ENCODE measurements at regions not wholly inside any gene's neighbourhood (a gene's known extent, or its start where the extent isn't known, plus 50 kb on each side); places are given as distances from the start of the nearest gene placed in this dataset.

- CTCF ChIA-PET, result no interaction called here
- no peaks in the 10 kb centered on the region for H3K36me3 ChIP-seq (ENCODE audit: control insufficient read depth in 2 of 3, insufficient read depth in 3 of 3, low read length in 3 of 3)
Measured at GRCh38 chr11:70568035-70568813, 169.9 kb downstream of the CTTN start.

GRCh38 chr11:70568814-70569617 is 170.7 kb downstream of the CTTN start:
- H3K4me1 Mint-ChIP-seq, result peaks cover 0 to 9% (median 5%) of the 10 kb centered on the region in 7 donors
- H3K4me1 ChIP-seq (ENCODE audit: control insufficient read depth in 2 of 2, insufficient read depth in 2 of 2, low read length in 2 of 2), result no peaks in the 10 kb centered on the region
- no peak for DNase-seq
- H3K27me3 Mint-ChIP-seq, result peaks cover 13 to 72% (median 37%) of the 10 kb centered on the region in 5 donors
- no peaks in the 10 kb centered on the region for H3K36me3 ChIP-seq (ENCODE audit: control insufficient read depth in 2 of 3, insufficient read depth in 3 of 3, low read length in 3 of 3)
- intact Hi-C loops (cut with micrococcal nuclease), result no loop called here
- H3K9me3 Mint-ChIP-seq, result peaks cover 0 to 2% (median 0%) of the 10 kb centered on the region in 11 donors
- ChIA-PET CTCF (no interaction called here), POLR2A (no interaction called here)
- H3K4me3 ChIP-seq (ENCODE audit: low read length), result no peak overlapping the region
- no peaks in the 10 kb centered on the region for H3K36me3 Mint-ChIP-seq
- no peak overlapping the region for H3K4me3 Mint-ChIP-seq
- no peaks in the 10 kb centered on the region for H3K9me3 ChIP-seq (ENCODE audit: control insufficient read depth in 2 of 3, low read length in 3 of 3)
- no peak overlapping the region for H3K27ac Mint-ChIP-seq
- no peak for ATAC-seq
- H3K27ac ChIP-seq (ENCODE audit: low read depth, low read length), result no peak overlapping the region
- no peaks in the 10 kb centered on the region for H3K27me3 ChIP-seq (ENCODE audit: control insufficient read depth in 2 of 2, insufficient read depth in 2 of 2, low read length in 2 of 2)

More at GRCh38 chr11:70568035-70568813, 169.9 kb downstream of the CTTN start:
- POLR2A ChIA-PET, result no interaction called here
- H3K9me3 ChIP-seq (ENCODE audit: control insufficient read depth in 2 of 3, low read length in 3 of 3), result no peaks in the 10 kb centered on the region
- ATAC-seq (no peak), DNase-seq (no peak)
- no peak overlapping the region for H3K27ac ChIP-seq (ENCODE audit: low read depth, low read length)
- H3K27me3 Mint-ChIP-seq, result peaks cover 13 to 75% (median 40%) of the 10 kb centered on the region in 5 donors
- peak overlapping the region in 1 of 9 donors; percentile 26 for H3K27ac Mint-ChIP-seq
- peaks cover 0 to 9% (median 5%) of the 10 kb centered on the region in 7 donors for H3K4me1 Mint-ChIP-seq
- intact Hi-C loops (cut with micrococcal nuclease), result no loop called here
- no peaks in the 10 kb centered on the region for H3K27me3 ChIP-seq (ENCODE audit: control insufficient read depth in 2 of 2, insufficient read depth in 2 of 2, low read length in 2 of 2)
- H3K4me1 ChIP-seq (ENCODE audit: control insufficient read depth in 2 of 2, insufficient read depth in 2 of 2, low read length in 2 of 2), result no peaks in the 10 kb centered on the region
- no peaks in the 10 kb centered on the region for H3K36me3 Mint-ChIP-seq
- H3K4me3 Mint-ChIP-seq, result peak overlapping the region in 3 of 10 donors; percentile 6 to 61 (median 30)
- peaks cover 0 to 4% (median 0%) of the 10 kb centered on the region in 11 donors for H3K9me3 Mint-ChIP-seq
- no peak overlapping the region for H3K4me3 ChIP-seq (ENCODE audit: low read length)

- no peak overlapping the region for H3K4me3 ChIP-seq (ENCODE audit: low read length)
Measured at GRCh38 chr11:70569618-70569890, 171.2 kb downstream of the CTTN start.

GRCh38 chr11:70569996-70570692 is 171.8 kb downstream of the CTTN start:
- H3K4me1 Mint-ChIP-seq, result peaks cover 0 to 9% (median 5%) of the 10 kb centered on the region in 7 donors
- H3K9me3 Mint-ChIP-seq, result peaks cover 0 to 3% (median 0%) of the 10 kb centered on the region in 11 donors
- Histone ChIP-seq H3K4me3 (ENCODE audit: low read length) (no peak overlapping the region), H3K27me3 (ENCODE audit: control insufficient read depth in 2 of 2, insufficient read depth in 2 of 2, low read length in 2 of 2) (no peaks in the 10 kb centered on the region), H3K9me3 (ENCODE audit: control insufficient read depth in 2 of 3, low read length in 3 of 3) (no peaks in the 10 kb centered on the region), H3K4me1 (ENCODE audit: control insufficient read depth in 2 of 2, insufficient read depth in 2 of 2, low read length in 2 of 2) (no peaks in the 10 kb centered on the region), H3K27ac (ENCODE audit: low read depth, low read length) (no peak overlapping the region), H3K36me3 (ENCODE audit: control insufficient read depth in 2 of 3, insufficient read depth in 3 of 3, low read length in 3 of 3) (no peaks in the 10 kb centered on the region)
- CTCF ChIA-PET, result no interaction called here
- no peak overlapping the region for H3K4me3 Mint-ChIP-seq
- POLR2A ChIA-PET, result no interaction called here
- H3K36me3 Mint-ChIP-seq, result no peaks in the 10 kb centered on the region
- intact Hi-C loops (cut with micrococcal nuclease), result no loop called here
- H3K27me3 Mint-ChIP-seq, result peaks cover 13 to 70% (median 34%) of the 10 kb centered on the region in 5 donors
- H3K27ac Mint-ChIP-seq, result no peak overlapping the region
- no peak for ATAC-seq
- no peak for DNase-seq

More at GRCh38 chr11:70569618-70569890, 171.2 kb downstream of the CTTN start:
- no peak for ATAC-seq
- no peak overlapping the region for H3K27ac ChIP-seq (ENCODE audit: low read depth, low read length)
- H3K4me3 Mint-ChIP-seq, result no peak overlapping the region
- intact Hi-C loops (cut with micrococcal nuclease), result no loop called here
- no peaks in the 10 kb centered on the region for H3K4me1 ChIP-seq (ENCODE audit: control insufficient read depth in 2 of 2, insufficient read depth in 2 of 2, low read length in 2 of 2)
- no peaks in the 10 kb centered on the region for H3K36me3 ChIP-seq (ENCODE audit: control insufficient read depth in 2 of 3, insufficient read depth in 3 of 3, low read length in 3 of 3)
- peaks cover 0 to 9% (median 5%) of the 10 kb centered on the region in 7 donors for H3K4me1 Mint-ChIP-seq
- H3K27me3 Mint-ChIP-seq, result peaks cover 13 to 72% (median 35%) of the 10 kb centered on the region in 5 donors
- no peaks in the 10 kb centered on the region for H3K9me3 ChIP-seq (ENCODE audit: control insufficient read depth in 2 of 3, low read length in 3 of 3)
- ChIA-PET CTCF (no interaction called here), POLR2A (no interaction called here)
- H3K9me3 Mint-ChIP-seq, result peaks cover 0 to 2% (median 0%) of the 10 kb centered on the region in 11 donors
- H3K27me3 ChIP-seq (ENCODE audit: control insufficient read depth in 2 of 2, insufficient read depth in 2 of 2, low read length in 2 of 2), result no peaks in the 10 kb centered on the region
- H3K27ac Mint-ChIP-seq, result peak overlapping the region in 1 of 9 donors; percentile 88
- DNase-seq, result no peak
- no peaks in the 10 kb centered on the region for H3K36me3 Mint-ChIP-seq

DNA sequence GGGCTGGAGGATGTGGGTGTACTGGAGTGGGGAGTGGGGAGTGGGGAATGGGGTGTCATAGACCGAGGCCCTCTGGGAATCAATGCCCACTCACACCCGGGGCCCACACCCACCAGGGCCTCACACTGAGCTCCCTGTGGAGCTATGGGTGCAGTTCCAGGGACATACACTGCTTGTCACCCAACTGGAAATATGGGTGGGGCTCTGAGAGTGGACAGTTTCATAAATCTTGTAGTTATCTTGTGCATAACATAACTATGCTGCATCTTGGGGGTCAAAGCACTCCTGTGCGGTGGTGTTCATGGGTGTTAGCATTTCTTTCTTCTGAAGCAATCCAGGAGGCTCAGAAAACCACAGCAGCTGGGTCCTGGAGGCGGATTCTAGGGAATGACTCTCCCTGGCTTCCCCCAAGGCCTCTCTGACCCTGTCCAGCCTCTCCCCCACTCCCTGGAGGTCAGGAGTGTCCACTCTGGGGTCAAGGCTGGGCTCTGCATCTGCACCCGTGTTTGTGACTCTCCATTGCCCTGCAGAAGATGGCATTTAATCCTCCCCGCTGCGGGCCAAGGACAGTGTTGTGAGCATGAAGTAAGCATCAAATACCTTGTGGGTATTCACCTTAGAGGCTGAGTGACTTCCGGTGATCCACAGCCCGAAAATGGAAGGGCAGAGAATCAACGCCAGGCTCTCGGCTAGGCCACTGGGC is 172.5 kb downstream of the CTTN start:
- peaks cover 0 to 9% (median 5%) of the 10 kb centered on the region in 7 donors for H3K4me1 Mint-ChIP-seq
- H3K4me3 Mint-ChIP-seq, result no peak overlapping the region
- Histone ChIP-seq H3K27ac (ENCODE audit: low read depth, low read length) (no peak overlapping the region), H3K9me3 (ENCODE audit: control insufficient read depth in 2 of 3, low read length in 3 of 3) (no peaks in the 10 kb centered on the region), H3K36me3 (ENCODE audit: control insufficient read depth in 2 of 3, insufficient read depth in 3 of 3, low read length in 3 of 3) (no peaks in the 10 kb centered on the region), H3K27me3 (ENCODE audit: control insufficient read depth in 2 of 2, insufficient read depth in 2 of 2, low read length in 2 of 2) (no peaks in the 10 kb centered on the region), H3K4me1 (ENCODE audit: control insufficient read depth in 2 of 2, insufficient read depth in 2 of 2, low read length in 2 of 2) (no peaks in the 10 kb centered on the region), H3K4me3 (ENCODE audit: low read length) (no peak overlapping the region)
- peaks cover 0 to 3% (median 0%) of the 10 kb centered on the region in 11 donors for H3K9me3 Mint-ChIP-seq
- H3K36me3 Mint-ChIP-seq, result no peaks in the 10 kb centered on the region
- intact Hi-C loops (cut with micrococcal nuclease), result no loop called here
- H3K27me3 Mint-ChIP-seq, result peaks cover 11 to 63% (median 29%) of the 10 kb centered on the region in 5 donors
- CTCF ChIA-PET, result no interaction called here
- POLR2A ChIA-PET, result no interaction called here
- H3K27ac Mint-ChIP-seq, result no peak overlapping the region
- DNase-seq (no peak), ATAC-seq (no peak)

DNA sequence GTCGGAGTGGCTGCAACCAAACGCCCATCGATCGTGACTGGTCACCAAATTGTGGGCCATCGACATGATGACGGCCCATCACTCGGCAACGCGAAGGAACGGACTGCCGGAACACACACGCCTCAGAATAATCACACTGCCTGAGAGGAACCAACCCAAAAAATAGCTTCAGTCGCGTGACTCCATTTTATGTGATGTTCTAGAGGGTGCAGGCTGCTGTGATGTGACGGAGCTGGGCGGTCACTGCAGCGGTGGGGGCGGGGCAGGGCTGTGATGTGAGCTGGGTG is 174.6 kb downstream of the CTTN start:
- Mint-ChIP-seq H3K27me3 (peaks cover 0 to 42% (median 9%) of the 10 kb centered on the region in 5 donors), H3K36me3 (no peaks in the 10 kb centered on the region), H3K4me3 (no peak overlapping the region), H3K4me1 (peaks cover 0 to 5% (median 0%) of the 10 kb centered on the region in 7 donors), H3K27ac (no peak overlapping the region), H3K9me3 (peaks cover 0 to 3% (median 0%) of the 10 kb centered on the region in 11 donors)
- Histone ChIP-seq H3K4me3 (ENCODE audit: low read length) (no peak overlapping the region), H3K36me3 (ENCODE audit: control insufficient read depth in 2 of 3, insufficient read depth in 3 of 3, low read length in 3 of 3) (no peaks in the 10 kb centered on the region), H3K9me3 (ENCODE audit: control insufficient read depth in 2 of 3, low read length in 3 of 3) (no peaks in the 10 kb centered on the region), H3K27ac (ENCODE audit: low read depth, low read length) (no peak overlapping the region), H3K4me1 (ENCODE audit: control insufficient read depth in 2 of 2, insufficient read depth in 2 of 2, low read length in 2 of 2) (no peaks in the 10 kb centered on the region), H3K27me3 (ENCODE audit: control insufficient read depth in 2 of 2, insufficient read depth in 2 of 2, low read length in 2 of 2) (no peaks in the 10 kb centered on the region)
- ATAC-seq (no peak), DNase-seq (no peak)
- intact Hi-C loops (cut with micrococcal nuclease), result no loop called here
- ChIA-PET CTCF (no interaction called here), POLR2A (no interaction called here)
